Mesenchymal stem cell (in vitro differentiated cells and primary cell): ENCODE measurements at regions not wholly inside any gene's neighbourhood (a gene's known extent, or its start where the extent isn't known, plus 50 kb on each side); places are given as distances from the start of the nearest gene placed in this dataset.

Experiments used
- DNase-seq: peaks from one replicate; pipeline ENCODE4 v3.0.0-alpha.2; 2013
- H2AFZ ChIP-seq: one replicate; pipeline ENCODE4 v1.6.1; 2013; ENCODE audit warnings: low read depth, mild to moderate bottlenecking, control low read depth, inconsistent platforms, low read length, moderate library complexity
- H2AK5ac ChIP-seq: 2 replicates; pipeline ENCODE4 v1.6.1; 2013; ENCODE audit warnings: low read length, moderate library complexity, mild to moderate bottlenecking, inconsistent platforms; ENCODE audit not compliant: severe bottlenecking
- H2BK120ac ChIP-seq: one replicate; pipeline ENCODE4 v1.6.1; 2013; ENCODE audit warnings: low read depth, mild to moderate bottlenecking, inconsistent platforms, low read length, moderate library complexity
- H2BK12ac ChIP-seq, 2 experiments: one replicate each; pipeline ENCODE4 v1.6.1; 2013; ENCODE audit warnings: inconsistent platforms in 2 of 2, low read length in 2 of 2, mild to moderate bottlenecking in 2 of 2, moderate library complexity in 2 of 2, control low read depth in 1 of 2
- H2BK15ac ChIP-seq: one replicate; pipeline ENCODE4 v1.6.1; 2013; ENCODE audit warnings: mild to moderate bottlenecking, low read depth, inconsistent platforms; ENCODE audit not compliant: poor library complexity, severe bottlenecking
- H2BK5ac ChIP-seq: 2 replicates; pipeline ENCODE4 v1.6.1; 2013; ENCODE audit warnings: low read depth, mild to moderate bottlenecking, low read length, control low read depth, inconsistent platforms; ENCODE audit not compliant: poor library complexity, severe bottlenecking
- H3K14ac ChIP-seq, 2 experiments: one replicate each; pipeline ENCODE4 v1.6.1; 2013; ENCODE audit warnings: inconsistent platforms in 2 of 2, low read length in 2 of 2, control low read depth in 1 of 2, mild to moderate bottlenecking in 1 of 2, moderate library complexity in 1 of 2
- H3K18ac ChIP-seq, 2 experiments: one replicate each; pipeline ENCODE4 v1.6.1; 2013; ENCODE audit warnings: inconsistent platforms in 2 of 2, low read length in 2 of 2, control low read depth in 1 of 2, low read depth in 1 of 2, mild to moderate bottlenecking in 1 of 2
- H3K23ac ChIP-seq, 2 experiments: one replicate each; pipeline ENCODE4 v1.6.1; 2013; ENCODE audit warnings: inconsistent platforms in 2 of 2, low read length in 2 of 2, mild to moderate bottlenecking in 2 of 2, moderate library complexity in 2 of 2, control low read depth in 1 of 2
- H3K27ac ChIP-seq: 2 replicates; pipeline ENCODE4 v1.5.1; 2013; ENCODE audit warnings: mild to moderate bottlenecking, moderate library complexity, low read length, control low read depth, inconsistent platforms; ENCODE audit not compliant: poor library complexity, severe bottlenecking
- H3K27me3 ChIP-seq, 2 experiments: 2 replicates each; pipeline versions ENCODE4 v1.6.1 to v1.7.0; 2013; ENCODE audit warnings: low read length in 2 of 2, mild to moderate bottlenecking in 2 of 2, moderate library complexity in 2 of 2, control low read depth in 1 of 2, inconsistent platforms in 1 of 2; ENCODE audit not compliant: control insufficient read depth in 1 of 2, insufficient read depth in 1 of 2
- H3K36me3 ChIP-seq, 2 experiments: 2 replicates each; pipeline versions ENCODE4 v1.6.1 to v1.7.0; 2013; ENCODE audit warnings: low read length in 2 of 2, control low read depth in 1 of 2, inconsistent platforms in 1 of 2, low read depth in 1 of 2, mild to moderate bottlenecking in 1 of 2; ENCODE audit not compliant: insufficient read depth in 2 of 2, control insufficient read depth in 1 of 2
- H3K4ac ChIP-seq, 2 experiments: one replicate each; pipeline ENCODE4 v1.6.1; 2013; ENCODE audit warnings: inconsistent platforms in 2 of 2, low read length in 2 of 2, mild to moderate bottlenecking in 2 of 2, moderate library complexity in 2 of 2, control low read depth in 1 of 2, low read depth in 1 of 2
- H3K4me1 ChIP-seq: 2 replicates; pipeline ENCODE4 v1.6.1; 2013; ENCODE audit warnings: low read depth, low read length, control low read depth; ENCODE audit not compliant: control insufficient read depth, insufficient read depth
- H3K4me2 ChIP-seq: 2 replicates; pipeline ENCODE4 v1.6.1; 2013; ENCODE audit warnings: low read length, mild to moderate bottlenecking, inconsistent platforms; ENCODE audit not compliant: poor library complexity, severe bottlenecking
- H3K4me3 ChIP-seq, 2 experiments: 2 replicates each; pipeline versions ENCODE4 v1.5.1 to v1.7.0; 2013; ENCODE audit warnings: low read length in 2 of 2, mild to moderate bottlenecking in 2 of 2, control low read depth in 1 of 2, low read depth in 1 of 2; ENCODE audit not compliant: insufficient read depth in 1 of 2
- H3K79me1 ChIP-seq: replicated peaks from 2 replicates; pipeline ENCODE4 v1.6.1; 2013; ENCODE audit warnings: mild to moderate bottlenecking, control low read depth, low read length, inconsistent platforms; ENCODE audit not compliant: poor library complexity, severe bottlenecking
- H3K9ac ChIP-seq: 2 replicates; pipeline ENCODE4 v1.7.0; 2013; ENCODE audit warnings: mild to moderate bottlenecking, low read length, moderate library complexity
- H3K9me3 ChIP-seq: 2 replicates; pipeline ENCODE4 v1.7.0; 2013; ENCODE audit warnings: mild to moderate bottlenecking, low read length; ENCODE audit not compliant: control insufficient read depth
- H4K8ac ChIP-seq: one replicate; pipeline ENCODE4 v1.6.1; 2013; ENCODE audit warnings: inconsistent platforms, mild to moderate bottlenecking, low read length, moderate library complexity
- H4K91ac ChIP-seq: one replicate; pipeline ENCODE4 v1.6.1; 2013; ENCODE audit warnings: mild to moderate bottlenecking, low read length, inconsistent platforms
- whole genome bisulfite sequencing: methylation state at CpG from one replicate; pipeline ENCODE4 v1.1.7; 2013; ENCODE audit warnings: mixed read lengths; 5-methylcytosine and 5-hydroxymethylcytosine counted together

GRCh38 chr7:26612742-26613141 is 251.6 kb downstream of the SKAP2 start:
- Histone ChIP-seq H2AK5ac (no peak overlapping the region), H3K9me3 (no peaks in the 10 kb centered on the region), H2BK15ac (no peak overlapping the region), H3K4me2 (no peak overlapping the region), H3K36me3 (no peaks in the 10 kb centered on the region), H3K27ac (no peak overlapping the region), H3K14ac (no peak overlapping the region), H4K8ac (no peak overlapping the region), H3K4me3 (no peak overlapping the region), H3K23ac (no peak overlapping the region), H3K27me3 (peaks cover 3 to 75% of the 10 kb centered on the region in 2 experiments), H4K91ac (no peak overlapping the region), H3K4ac (no peak overlapping the region), H3K79me1 (no peaks in the 10 kb centered on the region), H3K18ac (no peak overlapping the region), H2BK120ac (no peak overlapping the region), H2BK5ac (no peak overlapping the region), H2AFZ (no peak overlapping the region), H3K4me1 (peaks cover 1% of the 10 kb centered on the region), H2BK12ac (no peak overlapping the region), H3K9ac (no peak overlapping the region)
- no peak for DNase-seq
- whole genome bisulfite sequencing: 94% methylated on average over 10 of the region's 11 CpGs

GRCh38 chr7:26614503-26614902 is 249.9 kb downstream of the SKAP2 start:
- 84% methylated on average over 10 of the region's 11 CpGs for WGBS

GRCh38 chr7:26616235-26616634 is 248.2 kb downstream of the SKAP2 start:
- DNase-seq: no peak
- Histone ChIP-seq H3K36me3 (no peaks in the 10 kb centered on the region), H2BK15ac (no peak overlapping the region), H2BK5ac (no peak overlapping the region), H3K4me1 (peaks cover 3% of the 10 kb centered on the region), H3K4ac (no peak overlapping the region), H3K4me2 (no peak overlapping the region), H3K23ac (no peak overlapping the region), H3K18ac (no peak overlapping the region), H4K8ac (no peak overlapping the region), H2BK12ac (no peak overlapping the region), H3K14ac (no peak overlapping the region), H2AFZ (no peak overlapping the region), H3K27me3 (peaks cover 0 to 57% of the 10 kb centered on the region in 2 experiments), H3K9ac (no peak overlapping the region), H3K27ac (no peak overlapping the region), H4K91ac (no peak overlapping the region), H3K79me1 (no peaks in the 10 kb centered on the region), H2BK120ac (no peak overlapping the region), H3K9me3 (no peaks in the 10 kb centered on the region), H2AK5ac (no peak overlapping the region), H3K4me3 (no peak overlapping the region)
- 74% methylated on average over 7 of the region's 7 CpGs for WGBS

More at GRCh38 chr7:26614503-26614902, 249.9 kb downstream of the SKAP2 start:
- Histone ChIP-seq H2BK5ac (no peak overlapping the region), H4K91ac (no peak overlapping the region), H3K9me3 (no peaks in the 10 kb centered on the region), H3K23ac (no peak overlapping the region), H3K27me3 (peaks cover 3 to 68% of the 10 kb centered on the region in 2 experiments), H3K4me3 (no peak overlapping the region), H3K4me1 (peaks cover 1% of the 10 kb centered on the region), H2AK5ac (no peak overlapping the region), H3K14ac (no peak overlapping the region), H2BK120ac (no peak overlapping the region), H3K18ac (no peak overlapping the region), H3K9ac (no peak overlapping the region), H3K79me1 (no peaks in the 10 kb centered on the region), H2BK12ac (no peak overlapping the region), H2BK15ac (no peak overlapping the region), H3K27ac (no peak overlapping the region), H3K4me2 (no peak overlapping the region), H3K36me3 (no peaks in the 10 kb centered on the region), H2AFZ (no peak overlapping the region), H3K4ac (no peak overlapping the region), H4K8ac (no peak overlapping the region)
- DNase-seq: no peak

- H2AK5ac ChIP-seq: no peak overlapping the region
- H3K4me1 ChIP-seq: peaks cover 3% of the 10 kb centered on the region
- 98% methylated on average over 7 of the region's 7 CpGs for WGBS
- H3K4ac ChIP-seq: no peak overlapping the region
- H3K9ac ChIP-seq: no peak overlapping the region
- H3K36me3 ChIP-seq: no peaks in the 10 kb centered on the region
- no peak overlapping the region for H2BK15ac ChIP-seq
- no peak overlapping the region for H4K91ac ChIP-seq
- H3K79me1 ChIP-seq: no peaks in the 10 kb centered on the region
- peaks cover 0 to 49% of the 10 kb centered on the region in 2 experiments for H3K27me3 ChIP-seq
- H2BK120ac ChIP-seq: no peak overlapping the region
- H3K27ac ChIP-seq: no peak overlapping the region
- no peak overlapping the region for H3K18ac ChIP-seq
- no peak for DNase-seq
- H2BK12ac ChIP-seq: no peak overlapping the region
- H3K4me3 ChIP-seq: no peak overlapping the region
- no peak overlapping the region for H2AFZ ChIP-seq
- no peak overlapping the region for H3K14ac ChIP-seq
- no peak overlapping the region for H2BK5ac ChIP-seq
- H3K23ac ChIP-seq: no peak overlapping the region
- no peak overlapping the region for H3K4me2 ChIP-seq
- no peak overlapping the region for H4K8ac ChIP-seq
- H3K9me3 ChIP-seq: no peaks in the 10 kb centered on the region
Observed at GRCh38 chr7:26617066-26617465, 247.3 kb downstream of the SKAP2 start.
